PC-9 (cell line): ENCODE measurements at regions not wholly inside any gene's neighbourhood (a gene's known extent, or its start where the extent isn't known, plus 50 kb on each side); places are given as distances from the start of the nearest gene placed in this dataset.

Experiments used
- EZH2 ChIP-seq: fragments of 200-600 bp; sonication (generic); IDR thresholded peaks from 2 replicates; pipeline ENCODE4 v1.8.0; 2017; ENCODE audit warnings: antibody characterized with exemption, low read depth
- TF ChIP-seq, protein P1 (sequence below): fragments of 200-600 bp; sonication (generic); conservative IDR thresholded peaks from 2 replicates; pipeline ENCODE4 v1.6.1; 2017; ENCODE audit warnings: mixed run types, antibody characterized with exemption, mild to moderate bottlenecking, moderate library complexity

DNA sequence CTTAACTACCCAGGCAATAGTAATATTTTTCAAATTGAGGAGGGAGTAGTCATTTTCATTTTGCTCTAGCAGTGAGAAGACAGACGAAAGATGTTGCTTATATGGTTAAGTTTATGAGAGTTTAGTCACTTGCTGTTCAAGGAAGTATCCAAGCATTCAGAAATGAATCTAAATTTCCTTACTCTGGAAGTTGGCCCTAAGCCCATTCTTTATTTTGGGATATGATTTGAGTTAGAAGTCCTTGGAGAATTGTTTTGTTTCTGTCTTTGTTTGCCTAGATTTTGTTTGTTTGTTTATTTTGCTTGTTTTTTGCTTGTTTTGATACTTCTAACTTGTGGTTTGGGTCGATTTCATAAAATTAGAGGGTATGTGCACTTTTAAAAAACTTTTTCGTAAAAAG lies 146.4 kb upstream of the FGF10 start:
- TF ChIP-seq, protein P1, sequence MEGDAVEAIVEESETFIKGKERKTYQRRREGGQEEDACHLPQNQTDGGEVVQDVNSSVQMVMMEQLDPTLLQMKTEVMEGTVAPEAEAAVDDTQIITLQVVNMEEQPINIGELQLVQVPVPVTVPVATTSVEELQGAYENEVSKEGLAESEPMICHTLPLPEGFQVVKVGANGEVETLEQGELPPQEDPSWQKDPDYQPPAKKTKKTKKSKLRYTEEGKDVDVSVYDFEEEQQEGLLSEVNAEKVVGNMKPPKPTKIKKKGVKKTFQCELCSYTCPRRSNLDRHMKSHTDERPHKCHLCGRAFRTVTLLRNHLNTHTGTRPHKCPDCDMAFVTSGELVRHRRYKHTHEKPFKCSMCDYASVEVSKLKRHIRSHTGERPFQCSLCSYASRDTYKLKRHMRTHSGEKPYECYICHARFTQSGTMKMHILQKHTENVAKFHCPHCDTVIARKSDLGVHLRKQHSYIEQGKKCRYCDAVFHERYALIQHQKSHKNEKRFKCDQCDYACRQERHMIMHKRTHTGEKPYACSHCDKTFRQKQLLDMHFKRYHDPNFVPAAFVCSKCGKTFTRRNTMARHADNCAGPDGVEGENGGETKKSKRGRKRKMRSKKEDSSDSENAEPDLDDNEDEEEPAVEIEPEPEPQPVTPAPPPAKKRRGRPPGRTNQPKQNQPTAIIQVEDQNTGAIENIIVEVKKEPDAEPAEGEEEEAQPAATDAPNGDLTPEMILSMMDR: no peak
- no peak for TF ChIP-seq EZH2
